HS-27A (cell line): ENCODE measurements at regions not wholly inside any gene's neighbourhood (a gene's known extent, or its start where the extent isn't known, plus 50 kb on each side); places are given as distances from the start of the nearest gene placed in this dataset.
A peak's percentile ranks its signal among the peaks of the same experiment; 100 is the strongest.

Experiments used
- DNase-seq: peaks from one replicate; pipeline ENCODE4 v3.0.0-alpha.2; 2012; ENCODE audit warnings: low read depth, missing footprints

- no peak for DNase-seq
Observed at GRCh38 chr20:61123751-61124368, 128.2 kb upstream of the CDH4 start.

- no peak for DNase-seq
Observed at GRCh38 chr20:61125076-61125475, 127.0 kb upstream of the CDH4 start.

GRCh38 chr20:61125546-61126180, 126.4 kb upstream of the CDH4 start:
- DNase-seq = no peak

GRCh38 chr20:61126369-61127195, 125.5 kb upstream of the CDH4 start:
- DNase-seq = no peak

GRCh38 chr20:61127311-61128039, 124.6 kb upstream of the CDH4 start:
- DNase-seq = peak; percentile 55

GRCh38 chr20:61128701-61129269, 123.3 kb upstream of the CDH4 start:
- no peak for DNase-seq

- DNase-seq = no peak
Observed at GRCh38 chr20:61129311-61129710, 122.8 kb upstream of the CDH4 start.

GRCh38 chr20:61130156-61130555, 121.9 kb upstream of the CDH4 start:
- DNase-seq = no peak

GRCh38 chr20:61131944-61132343, 120.1 kb upstream of the CDH4 start:
- no peak for DNase-seq

GRCh38 chr20:61133611-61134010, 118.5 kb upstream of the CDH4 start:
- no peak for DNase-seq

- DNase-seq = no peak
Observed at GRCh38 chr20:61134296-61135030, 117.6 kb upstream of the CDH4 start.

- DNase-seq = no peak
Observed at GRCh38 chr20:61135266-61135665, 116.8 kb upstream of the CDH4 start.

- no peak for DNase-seq
Observed at GRCh38 chr20:61135968-61136367, 116.1 kb upstream of the CDH4 start.

- DNase-seq = no peak
Observed at GRCh38 chr20:61138566-61138965, 113.5 kb upstream of the CDH4 start.

GRCh38 chr20:61139031-61139430, 113.0 kb upstream of the CDH4 start:
- no peak for DNase-seq

- DNase-seq = no peak
Observed at GRCh38 chr20:61140576-61140975, 111.5 kb upstream of the CDH4 start.

- no peak for DNase-seq
Observed at GRCh38 chr20:61146023-61146422, 106.0 kb upstream of the CDH4 start.

GRCh38 chr20:61149636-61150035, 102.4 kb upstream of the CDH4 start:
- DNase-seq = no peak

GRCh38 chr20:61157301-61157700, 94.8 kb upstream of the CDH4 start:
- DNase-seq = no peak

GRCh38 chr20:61159957-61160686, 91.9 kb upstream of the CDH4 start:
- DNase-seq = no peak
